ENCODE measurements at regions not wholly inside any gene's neighbourhood (a gene's known extent, or its start where the extent isn't known, plus 50 kb on each side); places are given as distances from the start of the nearest gene placed in this dataset.

GRCh38 chr15:36365963-36366362 is 213.5 kb upstream of the CDIN1 start:
- H3K27me3 ChIP-seq: no peaks in the 10 kb centered on the region
- no peak for TF ChIP-seq CTCF (IDR thresholded peaks at IDR 0.05)

GRCh38 chr15:36370051-36370730 is 209.2 kb upstream of the CDIN1 start:
- no peaks in the 10 kb centered on the region for H3K36me3 ChIP-seq
- DNase-seq (ENCODE audit: low spot score): no peak

More at GRCh38 chr15:36365963-36366362, 213.5 kb upstream of the CDIN1 start:
- Histone ChIP-seq H3K4me3 (no peak overlapping the region), H3K4me1 (no peaks in the 10 kb centered on the region), H3K9me3 (no peaks in the 10 kb centered on the region), H3K27ac (no peak overlapping the region), H3K36me3 (no peaks in the 10 kb centered on the region)
- no peak for DNase-seq (ENCODE audit: low spot score)

GRCh38 chr15:36370731-36371112 is 208.7 kb upstream of the CDIN1 start:
- no peaks in the 10 kb centered on the region for H3K27me3 ChIP-seq
- no peak overlapping the region for H3K27ac ChIP-seq
- no peak overlapping the region for H3K4me3 ChIP-seq
- no peak for DNase-seq (ENCODE audit: low spot score)
- H3K9me3 ChIP-seq: no peaks in the 10 kb centered on the region
- TF ChIP-seq CTCF (IDR thresholded peaks at IDR 0.05): no peak
- H3K36me3 ChIP-seq: no peaks in the 10 kb centered on the region
- no peaks in the 10 kb centered on the region for H3K4me1 ChIP-seq

More at GRCh38 chr15:36370051-36370730, 209.2 kb upstream of the CDIN1 start:
- Histone ChIP-seq H3K9me3 (no peaks in the 10 kb centered on the region), H3K27me3 (no peaks in the 10 kb centered on the region), H3K4me1 (no peaks in the 10 kb centered on the region), H3K27ac (no peak overlapping the region), H3K4me3 (no peak overlapping the region)
- TF ChIP-seq CTCF (IDR thresholded peaks at IDR 0.05): no peak

- H3K4me3 ChIP-seq: no peak overlapping the region
- DNase-seq (ENCODE audit: low spot score): no peak
- H3K36me3 ChIP-seq: no peaks in the 10 kb centered on the region
- no peak overlapping the region for H3K27ac ChIP-seq
- no peaks in the 10 kb centered on the region for H3K9me3 ChIP-seq
- no peaks in the 10 kb centered on the region for H3K4me1 ChIP-seq
- no peaks in the 10 kb centered on the region for H3K27me3 ChIP-seq
- no peak for TF ChIP-seq CTCF (IDR thresholded peaks at IDR 0.05)
Observed at GRCh38 chr15:36371509-36371908, 207.9 kb upstream of the CDIN1 start.

- Histone ChIP-seq H3K4me3 (no peak overlapping the region), H3K4me1 (no peaks in the 10 kb centered on the region), H3K27ac (no peak overlapping the region), H3K9me3 (no peaks in the 10 kb centered on the region), H3K36me3 (no peaks in the 10 kb centered on the region), H3K27me3 (no peaks in the 10 kb centered on the region)
- TF ChIP-seq CTCF (IDR thresholded peaks at IDR 0.05): no peak
- DNase-seq (ENCODE audit: low spot score): no peak
Observed at GRCh38 chr15:36372968-36373367, 206.5 kb upstream of the CDIN1 start.

GRCh38 chr15:36373550-36373949 is 205.9 kb upstream of the CDIN1 start:
- H3K36me3 ChIP-seq: no peaks in the 10 kb centered on the region
- H3K4me3 ChIP-seq: no peak overlapping the region
- H3K9me3 ChIP-seq: no peaks in the 10 kb centered on the region
- no peaks in the 10 kb centered on the region for H3K4me1 ChIP-seq
- no peaks in the 10 kb centered on the region for H3K27me3 ChIP-seq
- TF ChIP-seq CTCF (IDR thresholded peaks at IDR 0.05): no peak
- H3K27ac ChIP-seq: no peak overlapping the region
- DNase-seq (ENCODE audit: low spot score): no peak

All from right atrium auricular region (tissue), 2 donors.